Retinal pigment epithelial cell (primary cell): ENCODE measurements at regions not wholly inside any gene's neighbourhood (a gene's known extent, or its start where the extent isn't known, plus 50 kb on each side); places are given as distances from the start of the nearest gene placed in this dataset.

Experiments used
- DNase-seq: peaks from one replicate; pipeline ENCODE4 v3.0.0-alpha.2; 2010; ENCODE audit warnings: low read depth
- H3K4me3 ChIP-seq: 2 replicates; pipeline ENCODE4 v1.5.1; 2011; ENCODE audit warnings: mild to moderate bottlenecking, low read length, control low read depth, moderate library complexity
- TF ChIP-seq, protein P1 (sequence below): conservative IDR thresholded peaks from 2 replicates; pipeline ENCODE4 v1.5.1; 2011; ENCODE audit warnings: low read depth, low read length, control low read depth, inconsistent platforms

DNA sequence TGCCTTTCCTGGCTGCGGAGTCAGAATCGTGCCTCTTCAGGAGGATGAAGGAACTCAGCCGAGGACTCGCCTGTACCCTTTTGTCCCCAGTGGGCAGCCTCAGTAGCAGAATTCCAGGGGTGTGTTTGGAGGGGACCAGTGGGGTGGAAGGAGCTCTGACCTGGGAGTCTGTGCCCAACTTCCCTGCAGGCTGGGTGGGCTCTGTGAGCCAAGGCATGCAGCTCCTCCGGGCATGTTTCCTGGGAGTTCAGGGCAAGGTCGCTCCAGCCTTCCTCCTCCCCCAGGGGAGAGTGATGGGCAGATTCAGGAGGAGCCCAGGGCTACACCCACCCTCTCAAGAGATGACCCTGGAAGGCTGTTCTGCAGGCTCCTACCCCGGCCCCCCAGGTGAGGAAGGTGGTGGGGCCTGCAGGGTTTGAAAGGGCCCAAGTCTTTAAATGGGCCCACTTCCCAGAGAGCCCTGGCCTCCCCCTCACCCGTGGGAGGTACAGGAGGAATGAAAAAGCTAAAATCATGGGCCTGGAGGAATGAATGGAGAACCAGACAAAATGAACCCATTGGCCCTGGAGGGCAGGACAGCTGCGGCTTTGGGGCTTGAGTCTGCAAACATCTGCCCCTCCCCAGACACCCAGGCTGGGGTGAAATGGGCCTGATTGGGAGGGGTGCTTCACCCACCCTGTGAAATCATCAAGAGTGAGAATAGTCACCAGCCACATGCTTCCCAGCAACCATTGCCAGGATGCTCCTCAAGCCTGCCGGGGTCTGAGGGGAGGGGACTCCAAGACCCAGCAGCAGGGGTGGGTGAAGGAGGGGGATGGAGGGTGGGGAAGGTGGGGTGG lies 77.6 kb upstream of the PMEPA1 start:
- TF ChIP-seq, protein P1, sequence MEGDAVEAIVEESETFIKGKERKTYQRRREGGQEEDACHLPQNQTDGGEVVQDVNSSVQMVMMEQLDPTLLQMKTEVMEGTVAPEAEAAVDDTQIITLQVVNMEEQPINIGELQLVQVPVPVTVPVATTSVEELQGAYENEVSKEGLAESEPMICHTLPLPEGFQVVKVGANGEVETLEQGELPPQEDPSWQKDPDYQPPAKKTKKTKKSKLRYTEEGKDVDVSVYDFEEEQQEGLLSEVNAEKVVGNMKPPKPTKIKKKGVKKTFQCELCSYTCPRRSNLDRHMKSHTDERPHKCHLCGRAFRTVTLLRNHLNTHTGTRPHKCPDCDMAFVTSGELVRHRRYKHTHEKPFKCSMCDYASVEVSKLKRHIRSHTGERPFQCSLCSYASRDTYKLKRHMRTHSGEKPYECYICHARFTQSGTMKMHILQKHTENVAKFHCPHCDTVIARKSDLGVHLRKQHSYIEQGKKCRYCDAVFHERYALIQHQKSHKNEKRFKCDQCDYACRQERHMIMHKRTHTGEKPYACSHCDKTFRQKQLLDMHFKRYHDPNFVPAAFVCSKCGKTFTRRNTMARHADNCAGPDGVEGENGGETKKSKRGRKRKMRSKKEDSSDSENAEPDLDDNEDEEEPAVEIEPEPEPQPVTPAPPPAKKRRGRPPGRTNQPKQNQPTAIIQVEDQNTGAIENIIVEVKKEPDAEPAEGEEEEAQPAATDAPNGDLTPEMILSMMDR = no peak
- no peak overlapping the region for H3K4me3 ChIP-seq
- no peak for DNase-seq

DNA sequence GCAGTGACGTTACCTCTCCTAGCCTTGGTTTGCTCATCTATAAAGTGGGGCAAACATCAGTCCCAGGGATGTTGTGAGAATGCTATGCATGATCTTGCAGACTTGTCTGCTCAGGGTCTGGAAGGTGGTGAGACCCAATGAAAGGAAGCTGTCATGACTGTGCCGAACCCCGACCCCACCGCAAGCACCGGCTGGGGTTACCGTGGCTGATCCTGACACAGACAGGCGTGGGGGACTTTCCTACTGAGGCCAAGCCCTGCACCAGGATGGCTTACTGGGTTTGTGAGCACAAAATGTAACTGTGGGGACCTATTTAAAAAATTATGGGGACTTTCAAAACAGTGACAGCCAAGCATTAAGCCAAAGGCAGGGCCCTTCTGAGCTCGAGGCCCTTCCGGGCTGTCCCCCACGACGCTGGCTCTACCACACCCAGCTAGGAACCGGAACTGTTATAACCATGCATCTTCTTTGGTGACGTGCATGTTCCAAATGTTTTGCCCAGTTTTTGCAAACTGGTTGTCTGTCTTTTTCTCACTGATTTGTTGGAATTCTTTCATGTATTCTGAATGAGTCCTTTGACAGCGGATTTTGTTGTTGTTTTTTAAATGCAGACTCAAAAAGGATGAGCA lies 76.6 kb upstream of the PMEPA1 start:
- no peak overlapping the region for H3K4me3 ChIP-seq
- DNase-seq = no peak
- TF ChIP-seq, protein P1 = no peak

- H3K4me3 ChIP-seq = no peak overlapping the region
- TF ChIP-seq, protein P1 = no peak
- DNase-seq = no peak
Observed at GRCh38 chr20:57785720-57786119, 75.9 kb upstream of the PMEPA1 start.

- no peak for DNase-seq
- H3K4me3 ChIP-seq = no peak overlapping the region
- TF ChIP-seq, protein P1 = no peak
Observed at GRCh38 chr20:57785061-57785460, 75.2 kb upstream of the PMEPA1 start.

GRCh38 chr20:57783956-57784837 lies 74.4 kb upstream of the PMEPA1 start:
- DNase-seq = no peak
- TF ChIP-seq, protein P1 = no peak
- H3K4me3 ChIP-seq = no peak overlapping the region

- no peak for DNase-seq
- H3K4me3 ChIP-seq = no peak overlapping the region
- TF ChIP-seq, protein P1 = no peak
Observed at GRCh38 chr20:57783196-57783595, 73.4 kb upstream of the PMEPA1 start.
